OCI-LY7 (cell line): ENCODE measurements at regions not wholly inside any gene's neighbourhood (a gene's known extent, or its start where the extent isn't known, plus 50 kb on each side); places are given as distances from the start of the nearest gene placed in this dataset.

ENCODE experiments used
- BruUV-seq: library from RNA; stranded (reverse); fragments of 400-500 nt; replicated peaks from 2 replicates; lab custom pipeline; 2021; lab: Mats Ljungman, UMichigan
- CTCF ChIA-PET: fragments of 300-600 bp; sonication (Branson Sonifier 250); formaldehyde crosslinking; loops from one replicate; lab custom pipeline; 2022; ENCODE audit warnings: antibody characterized with exemption; ENCODE audit not compliant: unreplicated experiment; lab: Charles Lee
- POLR2A ChIA-PET: fragments of 300-600 bp; sonication (Branson Sonifier 250); formaldehyde crosslinking; loops from one replicate; lab custom pipeline; 2022; ENCODE audit warnings: antibody characterized with exemption; lab: Charles Lee
- DNase-seq: peaks from one replicate; pipeline ENCODE4 v3.0.0-alpha.2; 2015; ENCODE audit warnings: low spot score
- H2AFZ ChIP-seq: fragments of 200-600 bp; sonication (generic), shearing (Covaris generic); 2 replicates; pipeline ENCODE4 v1.6.1; 2014; ENCODE audit warnings: mild to moderate bottlenecking, antibody characterized with exemption, low read length, moderate library complexity
- H3K27ac ChIP-seq: fragments of 200-600 bp; sonication (generic); 2 replicates; pipeline ENCODE4 v1.5.1; 2014; ENCODE audit warnings: mixed run types, low read depth, mild to moderate bottlenecking, moderate library complexity, low read length, inconsistent platforms; ENCODE audit not compliant: poor library complexity, severe bottlenecking
- H3K36me3 ChIP-seq: fragments of 200-600 bp; sonication (generic); 2 replicates; pipeline ENCODE4 v1.6.1; 2014; ENCODE audit warnings: mild to moderate bottlenecking, antibody characterized with exemption, low read length, moderate library complexity, mixed read lengths; ENCODE audit not compliant: insufficient read depth
- H3K4me1 ChIP-seq: fragments of 200-600 bp; sonication (generic); 2 replicates; pipeline ENCODE4 v1.5.1; 2014; ENCODE audit warnings: mild to moderate bottlenecking, low read length; ENCODE audit not compliant: insufficient read depth, poor library complexity, severe bottlenecking
- H3K4me2 ChIP-seq: fragments of 200-600 bp; sonication (generic); 2 replicates; pipeline ENCODE4 v1.6.1; 2014; ENCODE audit warnings: mild to moderate bottlenecking, low read length
- H3K4me3 ChIP-seq: fragments of 200-600 bp; sonication (generic); 2 replicates; pipeline ENCODE4 v1.5.1; 2014; ENCODE audit warnings: mild to moderate bottlenecking, low read depth, low read length; ENCODE audit not compliant: poor library complexity, severe bottlenecking
- H3K79me2 ChIP-seq: fragments of 200-600 bp; sonication (generic); 2 replicates; pipeline ENCODE4 v1.6.1; 2016; ENCODE audit warnings: low read depth, mild to moderate bottlenecking, low read length, moderate library complexity, mixed read lengths; ENCODE audit not compliant: insufficient read depth
- H3K9me2 ChIP-seq: fragments of 200-600 bp; sonication (generic); 2 replicates; pipeline ENCODE4 v1.6.1; 2016; ENCODE audit warnings: mild to moderate bottlenecking, low read length, mixed read lengths; ENCODE audit not compliant: insufficient read depth
- H3K9me3 ChIP-seq: fragments of 200-600 bp; sonication (generic); 2 replicates; pipeline ENCODE4 v1.6.1; 2014; ENCODE audit warnings: mild to moderate bottlenecking, mixed run types, low read length, mixed read lengths
- H4K20me1 ChIP-seq: fragments of 200-600 bp; sonication (generic); 2 replicates; pipeline ENCODE4 v1.6.1; 2014; ENCODE audit warnings: mild to moderate bottlenecking, antibody characterized with exemption, low read length, moderate library complexity, mixed read lengths; ENCODE audit not compliant: insufficient read depth
- EZH2phosphoT487 ChIP-seq: fragments of 200-600 bp; sonication (generic); IDR thresholded peaks from 2 replicates; pipeline ENCODE4 v1.6.1; 2018; ENCODE audit warnings: low read depth, borderline replicate concordance, mild to moderate bottlenecking, mixed run types, antibody characterized with exemption, low read length, moderate library complexity, mixed read lengths
- intact Hi-C: fragments of 100-400 bp; cut with micrococcal nuclease; formaldehyde crosslinking; loops from one replicate; pipeline ENCODE4 v1.10.0; 2022; ENCODE audit not compliant: unreplicated experiment
- TF ChIP-seq, protein P1 (sequence below): fragments of 200-600 bp; sonication (generic); conservative IDR thresholded peaks from 2 replicates; pipeline ENCODE4 v1.5.1; 2014; ENCODE audit warnings: mild to moderate bottlenecking, antibody characterized with exemption, low read length, moderate library complexity, mixed read lengths

DNA sequence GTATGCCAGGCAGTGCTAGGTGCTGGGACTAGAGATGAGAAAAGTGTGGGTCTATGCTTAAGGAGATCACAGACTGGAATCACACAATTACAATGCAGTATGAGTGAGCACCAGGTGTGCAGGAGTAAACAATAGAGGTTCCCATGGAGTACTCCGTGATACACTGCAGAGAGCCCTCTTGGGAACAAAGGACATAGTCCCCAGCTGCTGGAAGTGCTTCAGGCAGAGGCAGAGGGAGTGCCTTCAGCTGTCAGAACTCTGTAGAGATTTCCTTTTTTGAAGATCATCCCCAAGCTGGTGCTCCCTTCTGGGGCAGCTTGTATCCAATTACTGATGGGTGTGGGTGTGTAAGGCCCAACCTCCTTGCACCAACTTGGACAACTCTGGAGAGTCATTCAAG lies 143.5 kb upstream of the PLET1 start:
- POLR2A ChIA-PET, result no interaction called here

DNA sequence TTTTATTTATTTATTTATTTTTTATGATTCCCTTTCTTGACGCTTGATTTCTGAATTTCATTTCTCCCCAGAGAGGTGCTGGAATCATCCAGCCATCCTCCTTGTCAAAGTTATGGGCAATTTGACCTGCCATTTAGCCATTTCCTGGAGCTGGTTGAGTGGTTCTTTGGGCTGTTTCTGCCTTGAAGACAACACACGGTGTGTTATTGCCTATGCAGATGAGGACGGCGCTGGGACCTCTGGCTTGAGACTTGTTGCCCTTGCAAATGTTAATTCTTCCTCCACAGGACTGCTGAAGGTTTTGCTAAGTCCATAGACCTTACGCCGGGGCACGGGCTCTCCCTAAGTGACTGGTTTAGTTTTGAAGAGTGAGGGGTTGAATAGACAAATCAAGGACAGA lies 147.9 kb upstream of the PLET1 start:
- no peaks in the 10 kb centered on the region for H3K36me3 ChIP-seq
- H3K4me3 ChIP-seq, result no peak overlapping the region
- no peak for DNase-seq
- H2AFZ ChIP-seq, result no peak overlapping the region
- no peak overlapping the region for H3K27ac ChIP-seq
- H3K9me3 ChIP-seq, result no peaks in the 10 kb centered on the region
- TF ChIP-seq, protein P1, sequence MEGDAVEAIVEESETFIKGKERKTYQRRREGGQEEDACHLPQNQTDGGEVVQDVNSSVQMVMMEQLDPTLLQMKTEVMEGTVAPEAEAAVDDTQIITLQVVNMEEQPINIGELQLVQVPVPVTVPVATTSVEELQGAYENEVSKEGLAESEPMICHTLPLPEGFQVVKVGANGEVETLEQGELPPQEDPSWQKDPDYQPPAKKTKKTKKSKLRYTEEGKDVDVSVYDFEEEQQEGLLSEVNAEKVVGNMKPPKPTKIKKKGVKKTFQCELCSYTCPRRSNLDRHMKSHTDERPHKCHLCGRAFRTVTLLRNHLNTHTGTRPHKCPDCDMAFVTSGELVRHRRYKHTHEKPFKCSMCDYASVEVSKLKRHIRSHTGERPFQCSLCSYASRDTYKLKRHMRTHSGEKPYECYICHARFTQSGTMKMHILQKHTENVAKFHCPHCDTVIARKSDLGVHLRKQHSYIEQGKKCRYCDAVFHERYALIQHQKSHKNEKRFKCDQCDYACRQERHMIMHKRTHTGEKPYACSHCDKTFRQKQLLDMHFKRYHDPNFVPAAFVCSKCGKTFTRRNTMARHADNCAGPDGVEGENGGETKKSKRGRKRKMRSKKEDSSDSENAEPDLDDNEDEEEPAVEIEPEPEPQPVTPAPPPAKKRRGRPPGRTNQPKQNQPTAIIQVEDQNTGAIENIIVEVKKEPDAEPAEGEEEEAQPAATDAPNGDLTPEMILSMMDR, result no peak
- no peak for TF ChIP-seq EZH2phosphoT487
- CTCF ChIA-PET, result no interaction called here
- no peaks in the 10 kb centered on the region for H3K9me2 ChIP-seq
- no peak overlapping the region for H3K4me2 ChIP-seq
- H3K79me2 ChIP-seq, result no peaks in the 10 kb centered on the region
- BruUV-seq, result no TSS peak
- POLR2A ChIA-PET, result no interaction called here
- intact Hi-C loops, result no loop called here
- no peaks in the 10 kb centered on the region for H4K20me1 ChIP-seq
- no peaks in the 10 kb centered on the region for H3K4me1 ChIP-seq

More for the DNA sequence above, 143.5 kb upstream of the PLET1 start:
- no peaks in the 10 kb centered on the region for H3K4me1 ChIP-seq
- H3K4me3 ChIP-seq, result no peak overlapping the region
- CTCF ChIA-PET, result no interaction called here
- intact Hi-C loops, result no loop called here
- no peak overlapping the region for H2AFZ ChIP-seq
- DNase-seq, result no peak
- no peaks in the 10 kb centered on the region for H3K9me2 ChIP-seq
- H3K79me2 ChIP-seq, result no peaks in the 10 kb centered on the region
- no peak overlapping the region for H3K4me2 ChIP-seq
- no peaks in the 10 kb centered on the region for H4K20me1 ChIP-seq
- BruUV-seq, result no TSS peak
- H3K36me3 ChIP-seq, result no peaks in the 10 kb centered on the region
- H3K9me3 ChIP-seq, result no peaks in the 10 kb centered on the region
- TF ChIP-seq, protein P1, result no peak
- no peak for TF ChIP-seq EZH2phosphoT487
- H3K27ac ChIP-seq, result no peak overlapping the region

DNA sequence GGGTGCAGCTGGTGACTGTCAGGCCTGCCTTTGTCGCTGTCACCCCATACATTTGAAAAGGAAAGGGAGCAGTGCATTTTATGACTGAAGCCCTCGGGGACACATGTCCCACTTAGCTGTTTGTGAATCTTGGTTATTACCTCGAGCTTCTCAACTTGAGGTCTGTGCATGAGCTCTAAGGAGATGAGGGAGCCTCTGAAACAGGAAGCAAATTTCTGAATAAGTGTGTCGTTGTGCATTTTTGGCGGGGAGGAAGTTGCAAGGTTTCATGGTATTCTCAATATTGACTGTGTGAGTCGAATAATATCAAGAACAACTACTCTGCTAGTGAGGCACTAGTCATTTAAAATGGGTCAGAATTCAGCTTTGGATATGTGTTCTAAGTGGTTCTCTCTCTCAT lies 149.7 kb upstream of the PLET1 start:
- intact Hi-C loops, result no loop called here
- H3K79me2 ChIP-seq, result no peaks in the 10 kb centered on the region
- CTCF ChIA-PET, result no interaction called here
- H4K20me1 ChIP-seq, result no peaks in the 10 kb centered on the region
- no peaks in the 10 kb centered on the region for H3K9me3 ChIP-seq
- no peaks in the 10 kb centered on the region for H3K36me3 ChIP-seq
- H2AFZ ChIP-seq, result no peak overlapping the region
- DNase-seq, result no peak
- H3K4me2 ChIP-seq, result no peak overlapping the region
- no peak overlapping the region for H3K27ac ChIP-seq
- no peaks in the 10 kb centered on the region for H3K9me2 ChIP-seq
- TF ChIP-seq, protein P1, result no peak
- TF ChIP-seq EZH2phosphoT487, result no peak
- H3K4me3 ChIP-seq, result no peak overlapping the region
- no peaks in the 10 kb centered on the region for H3K4me1 ChIP-seq
- no TSS peak for BruUV-seq
- POLR2A ChIA-PET, result no interaction called here
